DND-41 (cell line): ENCODE measurements at regions not wholly inside any gene's neighbourhood (a gene's known extent, or its start where the extent isn't known, plus 50 kb on each side); places are given as distances from the start of the nearest gene placed in this dataset.

Experiments used
- ATAC-seq: fragments of 200-7000 bp; cut with Tn5 transposase; 3 replicates; pipeline ENCODE4 v1.9.1; 2021; ENCODE audit warnings: low read depth; ENCODE audit not compliant: insufficient read depth
- DNase-seq: peaks from one replicate; pipeline ENCODE4 v3.0.0-alpha.2; 2020
- H2AFZ ChIP-seq: 2 replicates; pipeline ENCODE4 v1.6.0; 2012; ENCODE audit warnings: low read depth, low read length
- H3K27ac ChIP-seq: 2 replicates; pipeline ENCODE4 v1.5.1; 2012; ENCODE audit warnings: low read length, inconsistent platforms
- H3K27me3 ChIP-seq: fragments of 200-600 bp; sonication (generic); 2 replicates; pipeline ENCODE4 v1.6.0; 2012; ENCODE audit warnings: low read length, mild to moderate bottlenecking, inconsistent platforms; ENCODE audit not compliant: insufficient read depth, poor library complexity
- H3K36me3 ChIP-seq: 2 replicates; pipeline ENCODE4 v1.5.1; 2012; ENCODE audit warnings: low read length, inconsistent platforms; ENCODE audit not compliant: insufficient read depth
- H3K4me1 ChIP-seq: 2 replicates; pipeline ENCODE4 v1.5.1; 2012; ENCODE audit warnings: mild to moderate bottlenecking, low read length; ENCODE audit not compliant: insufficient read depth
- H3K4me2 ChIP-seq: 2 replicates; pipeline ENCODE4 v1.6.0; 2012; ENCODE audit warnings: mild to moderate bottlenecking, moderate library complexity, low read length, inconsistent platforms; ENCODE audit not compliant: insufficient read depth
- H3K4me3 ChIP-seq, 2 experiments: fragments of 200-600 bp in 1 of 2; shearing (Covaris generic) in 1 of 2; 2 replicates each; pipeline ENCODE4 v1.5.1; 2012 to 2016; ENCODE audit warnings: inconsistent platforms in 2 of 2, low read length in 2 of 2, mild to moderate bottlenecking in 2 of 2, low read depth in 1 of 2, moderate library complexity in 1 of 2
- H3K79me2 ChIP-seq: 2 replicates; pipeline ENCODE4 v1.6.0; 2012; ENCODE audit warnings: low read length, inconsistent platforms; ENCODE audit not compliant: insufficient read depth
- H3K9ac ChIP-seq: 2 replicates; pipeline ENCODE4 v1.6.0; 2012; ENCODE audit warnings: low read depth, mild to moderate bottlenecking, inconsistent platforms, low read length, moderate library complexity
- H3K9me3 ChIP-seq: 2 replicates; pipeline ENCODE4 v1.5.1; 2012; ENCODE audit warnings: low read length, moderate library complexity, mild to moderate bottlenecking, inconsistent platforms; ENCODE audit not compliant: insufficient read depth, severe bottlenecking
- H4K20me1 ChIP-seq: 2 replicates; pipeline ENCODE4 v1.6.0; 2012; ENCODE audit warnings: low read length; ENCODE audit not compliant: insufficient read depth
- CTCF ChIP-seq: IDR thresholded peaks from 2 replicates; pipeline ENCODE4 v1.5.1; 2012; ENCODE audit warnings: borderline replicate concordance, low read length, moderate library complexity, mild to moderate bottlenecking; ENCODE audit not compliant: poor library complexity, severe bottlenecking; ENCODE audit errors: extremely low read depth
- EZH2 ChIP-seq: IDR thresholded peaks from 3 replicates; pipeline ENCODE4 v1.6.1; 2012; ENCODE audit warnings: borderline replicate concordance, low read depth, mild to moderate bottlenecking, moderate library complexity, low read length, inconsistent platforms; ENCODE audit not compliant: severe bottlenecking

GRCh38 chr4:164579270-164579942 lies 174.5 kb upstream of the SMIM31 start:
- no peaks in the 10 kb centered on the region for H3K27me3 ChIP-seq
- H3K4me2 ChIP-seq, result no peak overlapping the region
- H3K79me2 ChIP-seq, result no peaks in the 10 kb centered on the region
- no peaks in the 10 kb centered on the region for H3K36me3 ChIP-seq
- ATAC-seq (no peak), DNase-seq (no peak)
- no peak for TF ChIP-seq CTCF
- TF ChIP-seq EZH2, result no peak
- H3K27ac ChIP-seq, result no peak overlapping the region
- H3K4me1 ChIP-seq, result no peaks in the 10 kb centered on the region
- no peaks in the 10 kb centered on the region for H4K20me1 ChIP-seq
- no peak overlapping the region for H2AFZ ChIP-seq
- no peak overlapping the region for H3K4me3 ChIP-seq
- no peaks in the 10 kb centered on the region for H3K9me3 ChIP-seq
- H3K9ac ChIP-seq, result no peak overlapping the region

- no peaks in the 10 kb centered on the region for H3K4me1 ChIP-seq
- H3K4me3 ChIP-seq, result no peak overlapping the region
- no peaks in the 10 kb centered on the region for H3K27me3 ChIP-seq
- no peaks in the 10 kb centered on the region for H3K36me3 ChIP-seq
- H3K4me2 ChIP-seq, result no peak overlapping the region
- no peak overlapping the region for H3K27ac ChIP-seq
- DNase-seq (no peak), ATAC-seq (no peak)
- H2AFZ ChIP-seq, result no peak overlapping the region
- no peaks in the 10 kb centered on the region for H4K20me1 ChIP-seq
- no peaks in the 10 kb centered on the region for H3K79me2 ChIP-seq
- no peaks in the 10 kb centered on the region for H3K9me3 ChIP-seq
- H3K9ac ChIP-seq, result no peak overlapping the region
- TF ChIP-seq CTCF (no peak), EZH2 (no peak)
These were observed 162.3 kb upstream of the SMIM31 start for GRCh38 chr4:164591666-164592065.

GRCh38 chr4:164595751-164596150 lies 158.2 kb upstream of the SMIM31 start:
- no peak for ATAC-seq
- no peak overlapping the region for H3K4me3 ChIP-seq

More at GRCh38 chr4:164595751-164596150, 158.2 kb upstream of the SMIM31 start:
- Histone ChIP-seq H2AFZ (no peak overlapping the region), H3K9me3 (no peaks in the 10 kb centered on the region), H3K36me3 (no peaks in the 10 kb centered on the region), H3K4me1 (no peaks in the 10 kb centered on the region), H3K79me2 (no peaks in the 10 kb centered on the region), H3K9ac (no peak overlapping the region), H3K27ac (no peak overlapping the region), H3K27me3 (no peaks in the 10 kb centered on the region), H4K20me1 (no peaks in the 10 kb centered on the region), H3K4me2 (no peak overlapping the region)
- DNase-seq, result no peak
- TF ChIP-seq CTCF (no peak), EZH2 (no peak)
